NOMO-1 treated with dmso at 0.1 percent for 144 hours (cell line): ENCODE measurements at regions not wholly inside any gene's neighbourhood (a gene's known extent, or its start where the extent isn't known, plus 50 kb on each side); places are given as distances from the start of the nearest gene placed in this dataset.

ENCODE experiments used
- DNase-seq: peaks from one replicate; lab custom pipeline; 2025; ENCODE audit not compliant: unreplicated experiment; lab: John Stamatoyannopoulos, UW

GRCh38 chr21:31502537-31503143, 156.9 kb upstream of the SOD1 start:
- DNase-seq: no peak

- DNase-seq: no peak
These were observed 157.6 kb upstream of the SOD1 start for GRCh38 chr21:31501926-31502325.

GRCh38 chr21:31500982-31501381, 156.9 kb upstream of the TIAM1 start:
- DNase-seq: no peak

DNA sequence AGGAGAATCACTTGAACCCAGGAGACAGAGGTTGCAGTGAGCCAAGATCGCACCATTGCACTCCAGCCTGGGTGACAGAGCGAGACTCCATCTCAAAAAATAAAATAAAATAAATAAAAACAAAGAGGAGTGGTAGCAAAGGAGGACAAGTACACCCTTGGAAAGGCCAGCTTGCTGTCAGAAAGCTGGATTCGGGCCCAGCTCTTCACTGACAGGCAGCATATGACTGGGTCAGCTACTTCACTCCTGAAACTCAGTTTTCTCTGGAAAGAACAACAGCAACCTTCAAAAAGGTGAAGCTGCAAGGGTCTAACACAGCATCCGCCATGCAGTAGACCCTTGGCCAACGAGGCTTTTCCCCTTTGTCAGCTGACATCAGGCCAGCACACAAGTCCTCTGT, 156.0 kb upstream of the TIAM1 start:
- no peak for DNase-seq

GRCh38 chr21:31498985-31499384, 154.9 kb upstream of the TIAM1 start:
- DNase-seq: no peak

DNA sequence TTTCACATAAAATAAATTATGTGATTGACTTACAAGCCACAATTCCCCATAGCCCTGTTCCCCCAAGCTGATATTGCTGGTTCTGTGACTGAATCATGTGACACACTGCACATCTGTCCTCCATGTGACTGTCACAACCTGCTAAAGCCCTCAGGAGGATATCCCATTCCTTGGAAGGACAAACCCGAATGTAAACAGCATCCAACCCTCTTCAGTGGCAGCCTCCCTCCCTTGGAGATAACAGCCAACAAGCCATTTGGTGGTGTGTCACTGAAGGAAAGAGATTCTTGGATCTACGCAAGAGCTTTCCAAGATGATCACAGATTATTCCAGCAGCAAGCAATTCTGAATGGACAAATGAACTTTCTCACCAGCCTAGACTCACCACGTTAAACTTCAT, 153.9 kb upstream of the TIAM1 start:
- no peak for DNase-seq

DNA sequence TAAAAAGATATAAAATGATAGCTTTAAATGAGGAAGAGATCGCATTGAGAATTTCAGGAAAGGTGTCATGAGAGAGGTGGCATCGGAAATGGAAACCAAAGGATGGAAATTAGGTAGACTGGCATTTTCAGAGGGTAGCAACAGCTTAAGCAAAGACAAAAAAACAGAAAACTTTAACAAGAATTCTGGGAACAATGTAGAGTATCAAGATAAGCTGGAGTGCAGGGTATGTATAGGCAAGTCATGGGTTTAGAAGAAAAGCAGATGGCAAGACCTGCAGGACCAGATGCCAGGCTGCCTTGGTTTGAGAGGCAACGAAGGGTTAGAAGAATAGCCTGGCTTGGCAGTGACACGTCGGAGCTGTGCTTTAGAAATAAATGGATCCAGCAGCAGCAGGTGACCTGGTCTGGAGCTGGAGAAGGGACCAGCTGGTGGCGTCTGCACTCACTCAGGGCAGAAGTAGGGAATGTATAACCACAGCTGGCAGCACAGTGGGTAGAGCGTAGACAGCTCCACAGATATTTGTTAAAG, 149.4 kb upstream of the TIAM1 start:
- no peak for DNase-seq

DNA sequence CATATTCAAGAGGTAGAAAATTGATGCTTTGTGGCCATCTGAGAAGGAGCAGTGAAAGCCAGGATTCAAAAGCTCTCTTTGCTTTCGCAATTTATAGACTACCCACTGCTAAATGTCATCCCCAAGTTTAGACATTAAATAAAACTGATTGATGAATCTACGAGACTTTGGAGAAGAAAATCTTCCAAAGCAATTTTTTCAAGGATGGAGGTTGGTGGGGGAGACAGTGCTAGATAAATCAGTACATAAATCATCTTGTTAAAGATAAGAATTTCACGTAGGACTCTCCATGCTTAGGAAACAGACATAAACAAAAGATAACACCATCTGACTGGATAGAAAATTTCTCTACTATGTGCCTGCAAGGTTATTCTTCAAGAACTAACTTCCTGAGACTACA, 147.6 kb upstream of the TIAM1 start:
- DNase-seq: no peak

DNA sequence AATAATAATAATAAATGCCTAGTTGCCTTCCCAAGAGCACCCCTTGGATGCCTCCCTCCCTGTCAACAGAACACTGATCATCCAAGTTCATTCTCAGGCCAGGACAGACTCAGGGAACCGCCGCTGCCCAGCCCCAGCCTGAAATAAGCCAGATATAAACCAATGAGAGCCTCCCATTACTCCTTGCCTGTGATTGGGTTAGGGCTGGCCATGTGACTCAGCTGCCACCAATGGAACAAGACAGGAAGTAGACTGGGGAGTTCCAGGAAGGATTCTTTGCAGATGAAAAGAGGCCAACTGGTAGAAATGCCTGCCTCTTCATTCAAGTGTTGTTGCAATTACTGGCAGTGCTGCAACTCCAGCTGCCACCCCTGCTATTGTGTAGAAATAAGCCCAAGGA, 146.4 kb upstream of the TIAM1 start:
- DNase-seq: no peak

GRCh38 chr21:31489726-31490125, 145.7 kb upstream of the TIAM1 start:
- DNase-seq: no peak

- DNase-seq: no peak
These were observed 145.0 kb upstream of the TIAM1 start for GRCh38 chr21:31489014-31489413.

GRCh38 chr21:31484219-31484618, 140.2 kb upstream of the TIAM1 start:
- no peak for DNase-seq

- DNase-seq: no peak
These were observed 139.1 kb upstream of the TIAM1 start for GRCh38 chr21:31483146-31483545.

DNA sequence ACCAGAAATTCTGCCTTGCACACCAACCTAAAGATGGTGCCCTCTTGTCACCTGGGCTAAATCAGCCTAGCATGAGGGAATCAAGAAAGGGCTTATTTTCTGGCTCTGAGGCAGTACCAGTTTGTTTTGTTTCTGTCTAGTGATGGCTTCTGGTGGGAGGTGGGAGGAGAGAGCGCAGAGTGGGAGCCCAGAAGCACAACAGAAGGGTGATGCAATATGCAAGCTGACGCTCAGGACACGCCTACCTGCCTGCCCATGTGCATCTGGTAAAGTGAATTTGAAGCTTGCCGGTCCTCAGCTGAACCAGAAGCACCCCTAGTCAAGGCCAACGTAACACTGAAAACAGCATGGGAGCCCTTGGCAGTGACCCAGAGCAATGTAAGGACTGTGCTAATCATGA, 138.4 kb upstream of the TIAM1 start:
- DNase-seq: no peak

DNA sequence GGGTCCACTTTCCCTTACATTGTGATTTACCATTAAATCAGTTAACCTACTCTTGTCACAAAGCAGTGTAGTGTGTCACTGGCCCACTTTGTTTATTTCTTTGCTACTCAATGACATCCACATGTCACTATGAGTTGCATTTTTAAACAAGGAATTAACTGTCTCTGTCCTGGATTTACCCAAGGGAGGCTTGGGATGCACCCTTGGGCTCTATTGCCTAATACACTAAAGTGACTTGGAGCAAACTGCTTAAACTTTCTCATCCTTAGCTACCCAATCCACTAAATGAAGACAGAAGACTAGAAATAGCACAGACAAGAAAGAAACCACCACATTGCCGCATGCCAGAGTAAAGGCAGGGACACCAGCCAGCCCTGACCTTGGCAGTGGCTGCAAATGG, 136.2 kb upstream of the TIAM1 start:
- DNase-seq: no peak

DNA sequence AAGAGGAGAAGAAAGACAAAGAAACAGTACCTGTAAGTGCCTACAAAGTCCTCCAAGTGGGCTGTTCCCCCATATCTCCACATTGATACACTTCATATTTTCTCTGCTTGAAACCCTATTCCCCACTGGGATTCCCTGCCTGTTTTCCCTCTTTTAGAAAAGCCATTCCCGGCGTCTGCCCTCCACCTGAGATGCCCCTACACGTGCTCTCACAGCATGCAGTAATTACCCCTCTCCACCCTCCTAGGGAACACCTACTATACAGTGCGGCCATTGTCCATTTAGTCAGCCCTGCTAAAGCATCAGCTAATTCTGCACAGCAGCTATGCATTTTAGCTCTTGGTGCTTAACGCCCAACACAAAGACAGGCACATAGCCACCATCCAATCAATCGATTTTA, 135.7 kb upstream of the TIAM1 start:
- no peak for DNase-seq

GRCh38 chr21:31479222-31479621, 135.2 kb upstream of the TIAM1 start:
- no peak for DNase-seq

- DNase-seq: no peak
These were observed 132.4 kb upstream of the TIAM1 start for GRCh38 chr21:31476263-31477022.

DNA sequence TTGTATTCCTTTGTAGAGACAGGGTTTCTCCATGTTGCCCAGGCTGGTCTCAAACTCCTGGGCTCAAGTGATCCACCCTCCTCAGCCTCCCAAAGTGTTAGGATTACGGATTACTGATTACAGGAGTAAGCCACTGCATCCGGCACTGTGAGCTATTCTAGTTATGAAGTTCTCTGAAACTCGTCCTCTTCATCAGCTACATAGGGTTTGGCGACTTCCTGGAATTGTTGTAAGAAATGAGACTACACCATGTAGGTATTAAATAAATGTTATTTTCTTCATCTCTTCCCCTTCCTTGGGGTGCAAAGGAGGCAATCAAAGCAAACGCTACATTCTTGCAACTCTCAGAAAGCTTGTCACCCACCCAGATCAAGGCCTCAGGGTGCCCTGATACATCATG, 131.2 kb upstream of the TIAM1 start:
- DNase-seq: no peak

GRCh38 chr21:31473685-31474345, 129.8 kb upstream of the TIAM1 start:
- no peak for DNase-seq

- no peak for DNase-seq
These were observed 127.8 kb upstream of the TIAM1 start for GRCh38 chr21:31471865-31472264.
